CD4-positive, alpha-beta T cell (primary cell): ENCODE measurements at regions not wholly inside any gene's neighbourhood (a gene's known extent, or its start where the extent isn't known, plus 50 kb on each side); places are given as distances from the start of the nearest gene placed in this dataset.

Experiments
- ATAC-seq: fragments of 200-7000 bp; cut with Tn5 transposase; one replicate; pipeline ENCODE4 v1.10.0; 2022; ENCODE audit warnings: mild to moderate bottlenecking; ENCODE audit not compliant: poor library complexity
- CTCF ChIA-PET: fragments of 350-600 bp; sonication (Branson Sonifier 250); formaldehyde crosslinking; loops from one replicate; lab custom pipeline; 2021; ENCODE audit warnings: antibody characterized with exemption, inconsistent platforms; lab: Charles Lee
- POLR2A ChIA-PET: fragments of 350-600 bp; sonication (Branson Sonifier 250); formaldehyde crosslinking; loops from one replicate; lab custom pipeline; 2021; ENCODE audit warnings: antibody characterized with exemption, inconsistent platforms; lab: Charles Lee
- DNase-seq, 14 experiments: peaks; one replicate each; pipeline ENCODE4 v3.0.0-alpha.2; 2013 to 2020; ENCODE audit warnings: mixed read lengths in 2 of 14
- H3K27ac ChIP-seq, 2 donors: one replicate each; pipeline versions ENCODE4 v1.5.1 to v1.7.0; 2013; ENCODE audit warnings: low read length in 2 of 2, low read depth in 1 of 2, mild to moderate bottlenecking in 1 of 2
- H3K27me3 ChIP-seq, 2 experiments: 1 replicate in 1 of 2; 2 replicates in 1 of 2; pipeline versions ENCODE4 v1.6.1 to v1.7.0; 2013; ENCODE audit warnings: low read length in 2 of 2, control low read depth in 1 of 2, mild to moderate bottlenecking in 1 of 2, moderate library complexity in 1 of 2; ENCODE audit not compliant: insufficient read depth in 2 of 2, control insufficient read depth in 1 of 2
- H3K36me3 ChIP-seq: one replicate; pipeline ENCODE4 v1.6.1; 2013; ENCODE audit warnings: low read length, control low read depth; ENCODE audit not compliant: insufficient read depth
- H3K4me1 ChIP-seq: one replicate; pipeline ENCODE4 v1.6.1; 2013; ENCODE audit warnings: low read length, control low read depth; ENCODE audit not compliant: insufficient read depth
- H3K4me3 ChIP-seq: one replicate; pipeline ENCODE4 v1.5.1; 2013; ENCODE audit warnings: mild to moderate bottlenecking, low read length, moderate library complexity
- H3K9me3 ChIP-seq, 2 experiments: 1 replicate in 1 of 2; 2 replicates in 1 of 2; pipeline versions ENCODE4 v1.6.1 to v1.7.0; 2013; ENCODE audit warnings: low read length in 2 of 2, mild to moderate bottlenecking in 2 of 2, control low read depth in 1 of 2, moderate library complexity in 1 of 2; ENCODE audit not compliant: control insufficient read depth in 1 of 2, insufficient read depth in 1 of 2
- H3K27ac Mint-ChIP-seq: one replicate; pipeline ENCODE4 v1.8.0; 2020; ENCODE audit warnings: mixed read lengths
- H3K27me3 Mint-ChIP-seq: one replicate; pipeline ENCODE4 v1.8.0; 2021; ENCODE audit warnings: mixed read lengths
- H3K36me3 Mint-ChIP-seq: one replicate; pipeline ENCODE4 v1.8.0; 2021; ENCODE audit warnings: low read depth, mixed read lengths
- H3K4me1 Mint-ChIP-seq: one replicate; pipeline ENCODE4 v1.8.0; 2021; ENCODE audit warnings: low read depth, mixed read lengths
- H3K4me3 Mint-ChIP-seq: one replicate; pipeline ENCODE4 v1.8.0; 2020; ENCODE audit warnings: mild to moderate bottlenecking, mixed read lengths
- H3K9me3 Mint-ChIP-seq: one replicate; pipeline ENCODE4 v1.8.0; 2020; ENCODE audit warnings: mixed read lengths
- intact Hi-C, 2 experiments: fragments of 100-400 bp; cut with DNase I in 1 of 2; cut with micrococcal nuclease in 1 of 2; formaldehyde crosslinking; loops; one replicate each; pipeline versions ENCODE4 v1.15.1 to v1.9.0; 2023 to 2025; cut with DNase I, micrococcal nuclease
- TF ChIP-seq, protein P1 (sequence below): fragments of 200-600 bp; IDR thresholded peaks from one replicate; pipeline ENCODE4 v1.8.0; 2022; ENCODE audit warnings: antibody characterized with exemption, mild to moderate bottlenecking

DNA sequence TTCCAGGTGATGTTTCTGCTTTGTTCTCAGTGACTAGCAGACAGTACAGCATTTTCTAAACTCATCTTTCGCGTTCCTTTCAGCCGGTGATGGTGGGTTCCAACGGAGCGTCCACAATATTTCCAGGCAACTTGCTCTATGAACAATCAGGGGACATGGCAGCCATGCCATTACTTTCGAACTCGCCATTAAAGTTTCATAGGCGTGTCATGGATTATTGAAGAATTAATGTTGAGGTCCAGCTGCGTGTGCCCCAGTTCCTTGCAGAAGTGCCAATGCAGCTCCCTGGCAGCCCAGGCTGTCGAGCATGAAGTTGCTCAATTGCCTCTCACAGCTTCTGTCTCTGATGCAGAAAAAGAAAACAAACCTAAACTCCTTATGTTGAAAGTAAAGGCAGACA is 262.2 kb downstream of the IRX2 start:
- H3K9me3 ChIP-seq: peaks cover 0 to 15% of the 10 kb centered on the region in 2 experiments
- DNase-seq (no peak), ATAC-seq (no peak)
- no peak overlapping the region for H3K27ac ChIP-seq
- Mint-ChIP-seq H3K27ac (no peak overlapping the region), H3K9me3 (no peaks in the 10 kb centered on the region), H3K27me3 (no peaks in the 10 kb centered on the region), H3K36me3 (no peaks in the 10 kb centered on the region), H3K4me1 (no peaks in the 10 kb centered on the region), H3K4me3 (no peak overlapping the region)
- ChIA-PET CTCF (no interaction called here), POLR2A (no interaction called here)
- no peaks in the 10 kb centered on the region for H3K4me1 ChIP-seq
- TF ChIP-seq, protein P1, sequence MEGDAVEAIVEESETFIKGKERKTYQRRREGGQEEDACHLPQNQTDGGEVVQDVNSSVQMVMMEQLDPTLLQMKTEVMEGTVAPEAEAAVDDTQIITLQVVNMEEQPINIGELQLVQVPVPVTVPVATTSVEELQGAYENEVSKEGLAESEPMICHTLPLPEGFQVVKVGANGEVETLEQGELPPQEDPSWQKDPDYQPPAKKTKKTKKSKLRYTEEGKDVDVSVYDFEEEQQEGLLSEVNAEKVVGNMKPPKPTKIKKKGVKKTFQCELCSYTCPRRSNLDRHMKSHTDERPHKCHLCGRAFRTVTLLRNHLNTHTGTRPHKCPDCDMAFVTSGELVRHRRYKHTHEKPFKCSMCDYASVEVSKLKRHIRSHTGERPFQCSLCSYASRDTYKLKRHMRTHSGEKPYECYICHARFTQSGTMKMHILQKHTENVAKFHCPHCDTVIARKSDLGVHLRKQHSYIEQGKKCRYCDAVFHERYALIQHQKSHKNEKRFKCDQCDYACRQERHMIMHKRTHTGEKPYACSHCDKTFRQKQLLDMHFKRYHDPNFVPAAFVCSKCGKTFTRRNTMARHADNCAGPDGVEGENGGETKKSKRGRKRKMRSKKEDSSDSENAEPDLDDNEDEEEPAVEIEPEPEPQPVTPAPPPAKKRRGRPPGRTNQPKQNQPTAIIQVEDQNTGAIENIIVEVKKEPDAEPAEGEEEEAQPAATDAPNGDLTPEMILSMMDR: no peak
- no peaks in the 10 kb centered on the region for H3K27me3 ChIP-seq
- H3K36me3 ChIP-seq: no peaks in the 10 kb centered on the region
- no peak overlapping the region for H3K4me3 ChIP-seq
- intact Hi-C loops: no loop called here

DNA sequence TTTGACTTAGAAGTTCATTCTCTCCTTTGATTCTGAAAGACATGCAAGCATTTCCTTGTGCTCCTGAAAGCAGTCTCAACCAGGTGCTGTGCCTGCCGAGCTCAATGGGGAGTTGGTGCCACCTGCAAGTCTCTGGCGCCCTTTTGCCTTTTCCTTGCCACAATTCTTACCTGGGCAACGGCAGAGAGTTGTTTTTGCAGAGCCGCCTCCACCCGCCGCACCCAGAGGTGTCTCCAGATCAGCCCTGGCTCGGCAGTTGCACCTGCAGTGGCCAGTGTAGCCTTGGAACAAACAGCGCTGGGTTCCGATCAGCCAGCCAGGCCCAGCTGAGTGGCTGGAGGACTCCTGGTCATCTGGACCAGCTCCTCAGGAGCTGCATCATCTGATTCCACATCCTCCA is 262.9 kb downstream of the IRX2 start:
- POLR2A ChIA-PET: no interaction called here
- TF ChIP-seq, protein P1: no peak

DNA sequence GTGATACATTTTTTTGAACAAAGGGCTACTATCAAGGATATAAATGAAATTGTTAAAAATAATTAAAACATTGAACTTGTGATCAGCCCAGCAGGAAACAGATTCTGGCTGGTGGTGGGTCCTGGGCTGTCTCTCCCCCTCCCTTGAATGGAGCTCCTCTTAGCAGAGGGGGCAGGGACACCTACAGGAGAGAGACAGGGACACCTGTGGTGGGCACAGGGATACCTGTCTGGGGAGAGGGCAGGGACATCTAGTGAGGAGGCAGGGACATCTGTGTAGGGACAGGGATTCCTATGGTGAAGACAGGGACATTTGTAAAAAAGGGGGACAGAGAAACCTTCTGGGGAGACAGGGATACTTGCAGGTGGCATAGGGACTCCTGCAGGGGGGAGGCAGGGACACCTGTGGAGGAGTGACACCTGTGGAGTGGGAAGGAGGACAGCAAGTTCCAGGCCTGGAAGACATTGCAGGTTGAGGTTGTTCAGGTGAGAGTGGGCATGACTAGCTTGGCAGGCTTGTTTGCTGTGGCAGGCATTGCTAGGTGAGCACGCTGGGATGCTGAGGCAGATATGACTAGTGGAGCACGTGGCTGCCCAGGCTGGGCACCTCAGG is 264.2 kb downstream of the IRX2 start:
- Mint-ChIP-seq H3K4me3 (no peak overlapping the region), H3K27me3 (no peaks in the 10 kb centered on the region)

More for the DNA sequence above, 262.9 kb downstream of the IRX2 start:
- H3K36me3 ChIP-seq: no peaks in the 10 kb centered on the region
- H3K27me3 ChIP-seq: no peaks in the 10 kb centered on the region
- Mint-ChIP-seq H3K36me3 (no peaks in the 10 kb centered on the region), H3K27me3 (no peaks in the 10 kb centered on the region), H3K4me1 (no peaks in the 10 kb centered on the region), H3K4me3 (no peak overlapping the region), H3K27ac (no peak overlapping the region), H3K9me3 (no peaks in the 10 kb centered on the region)
- DNase-seq: no peak
- H3K4me3 ChIP-seq: no peak overlapping the region
- no peak overlapping the region for H3K27ac ChIP-seq
- intact Hi-C loops: no loop called here
- no peak for ATAC-seq
- H3K9me3 ChIP-seq: peaks cover 0 to 15% of the 10 kb centered on the region in 2 experiments
- H3K4me1 ChIP-seq: no peaks in the 10 kb centered on the region
- CTCF ChIA-PET: no interaction called here

More for the DNA sequence above, 264.2 kb downstream of the IRX2 start:
- intact Hi-C loops: no loop called here
- peaks cover 7 to 8% of the 10 kb centered on the region in 2 experiments for H3K9me3 ChIP-seq
- TF ChIP-seq, protein P1: no peak
- ChIA-PET CTCF (no interaction called here), POLR2A (no interaction called here)
- no peaks in the 10 kb centered on the region for H3K4me1 Mint-ChIP-seq
- no peak overlapping the region for H3K4me3 ChIP-seq
- no peaks in the 10 kb centered on the region for H3K27me3 ChIP-seq
- H3K27ac ChIP-seq: no peak overlapping the region
- peaks cover 3% of the 10 kb centered on the region for H3K9me3 Mint-ChIP-seq
- no peaks in the 10 kb centered on the region for H3K36me3 Mint-ChIP-seq
- ATAC-seq (no peak), DNase-seq (no peak)
- no peaks in the 10 kb centered on the region for H3K4me1 ChIP-seq
- H3K36me3 ChIP-seq: no peaks in the 10 kb centered on the region
- no peak overlapping the region for H3K27ac Mint-ChIP-seq
